Stimulated activated CD4-positive, alpha-beta T cell treated with anti-CD3 and anti-CD28 coated beads, Interleukin-4, amount 100 ng/mL, for 48 hours (primary cell): ENCODE measurements at regions not wholly inside any gene's neighbourhood (a gene's known extent, or its start where the extent isn't known, plus 50 kb on each side); places are given as distances from the start of the nearest gene placed in this dataset.
"Not testable (repeated sequence)": the region's sequence is repeated elsewhere in the genome, so short reads cannot be mapped to it uniquely, and the experiment has no call there.

Experiments used
- DNase-seq, 2 donors: peaks; one replicate each; pipeline ENCODE4 v3.0.0-alpha.2; 2020; ENCODE audit warnings: low read depth in 2 of 2

- no peak for DNase-seq
Measured at GRCh38 chr3:26368312-26368711, 254.3 kb upstream of the LRRC3B start.

- DNase-seq: no peak
Measured at GRCh38 chr3:26369133-26369532, 253.4 kb upstream of the LRRC3B start.

- no peak for DNase-seq
Measured at GRCh38 chr3:26375843-26376530, 246.6 kb upstream of the LRRC3B start.

GRCh38 chr3:26381411-26381810, 241.2 kb upstream of the LRRC3B start:
- no peak for DNase-seq

- no peak for DNase-seq
Measured at GRCh38 chr3:26406636-26407035, 215.9 kb upstream of the LRRC3B start.

GRCh38 chr3:26418553-26418952, 204.0 kb upstream of the LRRC3B start:
- DNase-seq: no peak

GRCh38 chr3:26422415-26422814, 200.2 kb upstream of the LRRC3B start:
- no peak for DNase-seq

GRCh38 chr3:26425076-26425475, 197.5 kb upstream of the LRRC3B start:
- DNase-seq: no peak

GRCh38 chr3:26428992-26429391, 193.6 kb upstream of the LRRC3B start:
- no peak for DNase-seq

GRCh38 chr3:26437678-26438077, 184.9 kb upstream of the LRRC3B start:
- no peak for DNase-seq

GRCh38 chr3:26438325-26438940, 184.1 kb upstream of the LRRC3B start:
- no peak for DNase-seq

GRCh38 chr3:26438981-26439884, 183.3 kb upstream of the LRRC3B start:
- DNase-seq: no peak

- no peak for DNase-seq
Measured at GRCh38 chr3:26449996-26450395, 172.6 kb upstream of the LRRC3B start.

GRCh38 chr3:26452363-26452762, 170.2 kb upstream of the LRRC3B start:
- no peak for DNase-seq

- no peak for DNase-seq
Measured at GRCh38 chr3:26460985-26461384, 161.6 kb upstream of the LRRC3B start.

- no peak for DNase-seq
Measured at GRCh38 chr3:26472345-26472744, 150.2 kb upstream of the LRRC3B start.

- no peak for DNase-seq
Measured at GRCh38 chr3:26474706-26475105, 147.9 kb upstream of the LRRC3B start.

- DNase-seq: no peak
Measured at GRCh38 chr3:26480377-26480776, 142.2 kb upstream of the LRRC3B start.

GRCh38 chr3:26484140-26484539, 138.4 kb upstream of the LRRC3B start:
- no peak for DNase-seq

- no peak for DNase-seq
Measured at GRCh38 chr3:26498271-26498670, 124.3 kb upstream of the LRRC3B start.

- no peak for DNase-seq
Measured at GRCh38 chr3:26505399-26505798, 117.2 kb upstream of the LRRC3B start.

- not testable (repeated sequence) for DNase-seq
Measured at GRCh38 chr3:26514445-26515029, 108.0 kb upstream of the LRRC3B start.
